Panc1 (cell line): ENCODE measurements at regions not wholly inside any gene's neighbourhood (a gene's known extent, or its start where the extent isn't known, plus 50 kb on each side); places are given as distances from the start of the nearest gene placed in this dataset.

Source experiments
- ATAC-seq: fragments of 200-7000 bp; cut with Tn5 transposase; 2 replicates; pipeline ENCODE4 v1.9.1; 2020; ENCODE audit warnings: mild to moderate bottlenecking, moderate library complexity
- BruUV-seq: library from RNA; stranded (reverse); fragments of 400-500 nt; replicated peaks from 2 replicates; lab custom pipeline; 2021; lab: Mats Ljungman, UMichigan
- CTCF ChIA-PET: fragments of 300-600 bp; sonication (Branson Sonifier 250); formaldehyde crosslinking; loops from one replicate; lab custom pipeline; 2022; ENCODE audit warnings: antibody characterized with exemption; lab: Charles Lee
- POLR2A ChIA-PET: fragments of 300-600 bp; sonication (Branson Sonifier 250); formaldehyde crosslinking; loops from one replicate; lab custom pipeline; 2022; ENCODE audit warnings: antibody characterized with exemption; lab: Charles Lee
- DNase-seq: peaks from one replicate; pipeline ENCODE4 v3.0.0-alpha.2; 2010; ENCODE audit warnings: low read depth, low spot score
- H3K27ac ChIP-seq: 2 replicates; pipeline ENCODE4 v1.5.1; 2011; ENCODE audit warnings: mild to moderate bottlenecking, low read length, inconsistent platforms
- H3K27me3 ChIP-seq: fragments of 200-500 bp; sonication (Bioruptor generic); 2 replicates; pipeline ENCODE4 v1.6.0; 2014; ENCODE audit warnings: low read length, inconsistent platforms; ENCODE audit not compliant: control insufficient read depth, insufficient read depth
- H3K36me3 ChIP-seq: fragments of 200-500 bp; sonication (Bioruptor generic); 2 replicates; pipeline ENCODE4 v1.5.1; 2014; ENCODE audit warnings: inconsistent platforms, mild to moderate bottlenecking, low read length, moderate library complexity; ENCODE audit not compliant: control insufficient read depth, insufficient read depth
- H3K4me1 ChIP-seq: 2 replicates; pipeline ENCODE4 v1.5.1; 2011; ENCODE audit warnings: inconsistent platforms, mild to moderate bottlenecking, low read length, moderate library complexity; ENCODE audit not compliant: control insufficient read depth, insufficient read depth
- H3K4me3 ChIP-seq, 2 experiments: 2 replicates each; pipeline ENCODE4 v1.5.1; 2011 to 2012; ENCODE audit warnings: low read depth in 2 of 2, low read length in 2 of 2, mild to moderate bottlenecking in 2 of 2, inconsistent platforms in 1 of 2, moderate library complexity in 1 of 2
- H3K9me3 ChIP-seq: fragments of 200-500 bp; sonication (Bioruptor generic); 2 replicates; pipeline ENCODE4 v1.5.1; 2014; ENCODE audit warnings: low read depth, mild to moderate bottlenecking, inconsistent platforms, low read length, moderate library complexity; ENCODE audit not compliant: control insufficient read depth, insufficient read depth
- CTCF ChIP-seq: fragments of 450-650 bp; IDR thresholded peaks from 2 replicates; pipeline ENCODE4 v1.5.1; 2017; ENCODE audit warnings: mild to moderate bottlenecking
- POLR2AphosphoS5 ChIP-seq: IDR thresholded peaks from 2 replicates; pipeline ENCODE4 v1.6.1; 2012; ENCODE audit warnings: mild to moderate bottlenecking, low read depth, low read length, moderate library complexity
- SIN3A ChIP-seq: IDR thresholded peaks from 2 replicates; pipeline ENCODE4 v1.6.1; 2012; ENCODE audit warnings: low read depth, mild to moderate bottlenecking, low read length, moderate library complexity, borderline replicate concordance; ENCODE audit not compliant: insufficient read depth
- TCF7L2 ChIP-seq: IDR thresholded peaks from 2 replicates; pipeline ENCODE4 v1.6.1; 2011; ENCODE audit warnings: mild to moderate bottlenecking, low read depth, low read length, inconsistent platforms
- in situ Hi-C: cut with HindIII; loops from 2 replicates; pipeline ENCODE4 v1.10.0; 2016; ENCODE audit warnings: low sequenced_read_pairs, low pct_unique_long_range_greater_than_20kb
- intact Hi-C: fragments of 100-400 bp; cut with micrococcal nuclease; formaldehyde crosslinking; loops from one replicate; pipeline ENCODE4 v1.10.0; 2022; ENCODE audit not compliant: unreplicated experiment
- TF ChIP-seq, protein P1 (sequence below), 2 experiments: IDR thresholded peaks; 2 replicates each; pipeline ENCODE4 v1.6.1; 2011 to 2012; ENCODE audit warnings: low read depth in 2 of 2, control low read depth in 1 of 2, low read length in 1 of 2, mild to moderate bottlenecking in 1 of 2, moderate library complexity in 1 of 2; ENCODE audit not compliant: insufficient read depth in 1 of 2

DNA sequence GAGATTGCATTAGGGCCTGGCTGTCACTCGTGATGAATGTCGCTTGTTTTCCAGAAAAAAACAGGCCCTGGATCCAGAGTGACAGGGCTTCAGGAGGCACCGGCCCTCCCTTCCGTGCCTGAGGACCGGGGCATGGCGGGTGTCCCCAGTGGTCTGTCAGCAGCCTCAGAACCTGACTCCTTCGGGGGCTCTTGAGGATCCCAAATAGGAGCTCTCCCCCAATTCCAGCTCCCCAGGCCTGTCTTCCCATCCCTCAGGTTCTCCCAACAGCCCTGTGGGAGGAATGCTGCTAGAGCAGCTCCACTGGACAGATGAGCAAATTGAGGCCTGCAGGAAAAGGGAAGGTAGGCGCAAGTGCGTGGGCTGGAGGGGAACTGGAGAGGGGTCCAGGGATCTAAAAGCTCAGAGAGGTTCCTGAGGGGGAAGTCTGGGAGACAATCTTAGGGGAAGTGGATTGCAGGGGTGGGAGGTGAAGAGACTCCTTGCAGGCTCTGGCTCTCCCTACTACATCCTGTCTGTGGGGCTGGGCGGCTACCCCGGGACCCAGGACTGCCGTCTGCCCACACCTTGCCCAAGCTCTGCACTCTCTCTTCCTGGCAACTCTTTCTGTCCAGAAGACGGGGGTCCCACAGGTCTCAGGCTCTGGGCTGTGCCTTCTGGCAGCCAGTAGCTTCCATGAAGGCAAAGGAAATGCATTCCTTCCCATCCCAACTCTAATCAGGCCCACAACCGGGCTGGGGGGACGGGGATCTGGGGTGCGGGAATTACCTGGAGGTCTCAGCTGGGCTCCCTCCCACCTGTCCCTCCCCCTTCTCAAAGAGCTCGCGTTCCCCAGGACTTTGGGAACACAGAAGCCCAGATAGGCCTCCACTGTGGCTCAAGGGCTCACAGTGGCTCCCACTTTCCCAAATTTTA lies 105.7 kb upstream of the CASZ1 start:
- POLR2A ChIA-PET, result no interaction called here
- Histone ChIP-seq H3K27ac (no peak overlapping the region), H3K36me3 (no peaks in the 10 kb centered on the region), H3K4me3 (no peak overlapping the region), H3K27me3 (no peaks in the 10 kb centered on the region), H3K9me3 (no peaks in the 10 kb centered on the region), H3K4me1 (peaks cover 17% of the 10 kb centered on the region)
- CTCF ChIA-PET, result no interaction called here
- intact Hi-C loops, result no loop called here
- no peak for TF ChIP-seq TCF7L2
- TF ChIP-seq, protein P1, sequence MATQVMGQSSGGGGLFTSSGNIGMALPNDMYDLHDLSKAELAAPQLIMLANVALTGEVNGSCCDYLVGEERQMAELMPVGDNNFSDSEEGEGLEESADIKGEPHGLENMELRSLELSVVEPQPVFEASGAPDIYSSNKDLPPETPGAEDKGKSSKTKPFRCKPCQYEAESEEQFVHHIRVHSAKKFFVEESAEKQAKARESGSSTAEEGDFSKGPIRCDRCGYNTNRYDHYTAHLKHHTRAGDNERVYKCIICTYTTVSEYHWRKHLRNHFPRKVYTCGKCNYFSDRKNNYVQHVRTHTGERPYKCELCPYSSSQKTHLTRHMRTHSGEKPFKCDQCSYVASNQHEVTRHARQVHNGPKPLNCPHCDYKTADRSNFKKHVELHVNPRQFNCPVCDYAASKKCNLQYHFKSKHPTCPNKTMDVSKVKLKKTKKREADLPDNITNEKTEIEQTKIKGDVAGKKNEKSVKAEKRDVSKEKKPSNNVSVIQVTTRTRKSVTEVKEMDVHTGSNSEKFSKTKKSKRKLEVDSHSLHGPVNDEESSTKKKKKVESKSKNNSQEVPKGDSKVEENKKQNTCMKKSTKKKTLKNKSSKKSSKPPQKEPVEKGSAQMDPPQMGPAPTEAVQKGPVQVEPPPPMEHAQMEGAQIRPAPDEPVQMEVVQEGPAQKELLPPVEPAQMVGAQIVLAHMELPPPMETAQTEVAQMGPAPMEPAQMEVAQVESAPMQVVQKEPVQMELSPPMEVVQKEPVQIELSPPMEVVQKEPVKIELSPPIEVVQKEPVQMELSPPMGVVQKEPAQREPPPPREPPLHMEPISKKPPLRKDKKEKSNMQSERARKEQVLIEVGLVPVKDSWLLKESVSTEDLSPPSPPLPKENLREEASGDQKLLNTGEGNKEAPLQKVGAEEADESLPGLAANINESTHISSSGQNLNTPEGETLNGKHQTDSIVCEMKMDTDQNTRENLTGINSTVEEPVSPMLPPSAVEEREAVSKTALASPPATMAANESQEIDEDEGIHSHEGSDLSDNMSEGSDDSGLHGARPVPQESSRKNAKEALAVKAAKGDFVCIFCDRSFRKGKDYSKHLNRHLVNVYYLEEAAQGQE (IDR thresholded peaks at IDR 0.05; ENCODE audit: insufficient read depth in 1 of 2, low read depth in 2 of 2, low read length in 1 of 2), result no peak
- TF ChIP-seq SIN3A, result no peak
- no peak for TF ChIP-seq CTCF
- TF ChIP-seq POLR2AphosphoS5, result no peak
- ATAC-seq, result no peak
- DNase-seq, result no peak
- in situ Hi-C loops, result no loop called here
- no TSS peak for BruUV-seq

GRCh38 chr1:10903421-10903820 lies 107.0 kb upstream of the CASZ1 start:
- POLR2A ChIA-PET, result no interaction called here
- H3K27me3 ChIP-seq, result no peaks in the 10 kb centered on the region
- DNase-seq, result no peak
- ATAC-seq, result no peak
- in situ Hi-C loops, result no loop called here
- TF ChIP-seq SIN3A, result no peak
- TF ChIP-seq POLR2AphosphoS5, result no peak
- TF ChIP-seq TCF7L2, result no peak
- TF ChIP-seq CTCF, result no peak
- TF ChIP-seq, protein P1 (IDR thresholded peaks at IDR 0.05; ENCODE audit: insufficient read depth in 1 of 2, low read depth in 2 of 2, low read length in 1 of 2), result no peak
- no peaks in the 10 kb centered on the region for H3K9me3 ChIP-seq
- intact Hi-C loops, result no loop called here
- no peaks in the 10 kb centered on the region for H3K36me3 ChIP-seq
- CTCF ChIA-PET, result no interaction called here
- BruUV-seq, result no TSS peak
- H3K27ac ChIP-seq, result no peak overlapping the region
- H3K4me1 ChIP-seq, result peaks cover 17% of the 10 kb centered on the region
- H3K4me3 ChIP-seq, result no peak overlapping the region
